OCI-M1 (cell line): ENCODE measurements at regions not wholly inside any gene's neighbourhood (a gene's known extent, or its start where the extent isn't known, plus 50 kb on each side); places are given as distances from the start of the nearest gene placed in this dataset.
"Not testable (repeated sequence)": the region's sequence is repeated elsewhere in the genome, so short reads cannot be mapped to it uniquely, and the experiment has no call there.

Experiments
- DNase-seq: peaks from one replicate; lab custom pipeline; 2025; lab: John Stamatoyannopoulos, UW

DNA sequence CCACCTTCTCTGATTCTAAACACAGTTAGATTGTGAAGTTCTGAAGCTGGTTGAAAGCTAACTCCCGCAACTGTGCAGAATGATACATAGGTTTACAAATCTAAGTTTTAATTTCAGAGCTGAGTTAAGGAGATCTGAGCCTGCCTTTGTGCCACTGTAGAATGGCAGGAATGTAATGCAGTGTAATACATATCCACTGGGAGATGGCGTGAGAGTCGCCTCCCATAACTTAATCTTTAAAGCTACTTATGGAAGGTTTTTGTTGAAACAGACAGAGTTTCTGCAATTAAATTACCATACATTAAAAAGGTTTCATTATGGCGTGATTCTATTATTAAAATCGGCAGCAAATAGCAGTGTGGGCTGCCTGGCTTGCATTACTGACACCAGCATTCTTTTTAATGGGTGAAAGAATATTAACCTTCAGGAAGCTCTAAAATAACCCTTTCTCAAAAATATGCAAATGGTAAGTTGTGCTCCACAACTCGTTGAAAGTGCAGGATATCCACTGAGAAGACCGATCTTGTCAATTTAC, 257.4 kb downstream of the OLFM4 start:
- no peak for DNase-seq

GRCh38 chr13:53298396-53298795, 269.8 kb downstream of the OLFM4 start:
- DNase-seq = peak; percentile 78

- peak; percentile 44 for DNase-seq
Measured at GRCh38 chr13:53301449-53301848, 272.8 kb downstream of the OLFM4 start.

DNA sequence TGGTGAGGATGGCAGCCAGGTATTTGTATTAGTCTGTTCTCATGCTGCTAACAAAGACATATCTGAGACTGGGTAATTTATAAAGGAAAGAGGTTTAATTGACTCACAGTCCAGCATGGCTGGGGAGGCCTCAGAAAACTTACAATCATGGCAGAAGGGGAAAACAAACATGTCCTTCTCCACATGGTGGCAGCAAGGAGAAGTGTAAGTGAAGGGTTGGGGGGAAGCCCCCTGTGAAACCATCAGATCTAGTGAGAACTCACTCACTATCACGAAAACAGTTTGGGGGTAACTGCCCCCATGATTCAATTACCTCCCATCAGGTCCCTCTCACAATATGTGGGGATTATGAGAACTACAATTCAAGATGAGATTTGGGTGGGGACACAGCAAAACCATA, 276.8 kb downstream of the OLFM4 start:
- DNase-seq = not testable (repeated sequence)

DNA sequence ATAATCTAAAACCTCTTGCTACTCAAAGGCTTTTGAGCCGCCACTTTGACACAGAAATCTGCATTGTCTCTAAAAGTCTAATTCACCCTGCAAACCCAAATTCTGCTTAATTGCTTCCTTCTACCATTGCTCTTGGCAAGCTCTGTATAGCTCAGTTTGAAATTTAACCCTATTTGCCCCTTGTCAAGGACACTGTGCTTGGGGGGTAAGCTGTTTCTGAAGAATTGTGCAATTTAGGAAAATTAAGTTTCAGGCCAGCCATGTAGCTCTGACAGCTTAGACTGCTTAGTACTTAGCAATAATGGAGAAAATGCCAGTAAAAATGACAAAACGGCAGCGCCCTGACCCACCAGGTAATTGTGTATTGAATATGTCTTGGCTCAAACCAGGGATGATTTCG, 282.2 kb downstream of the OLFM4 start:
- no peak for DNase-seq

DNA sequence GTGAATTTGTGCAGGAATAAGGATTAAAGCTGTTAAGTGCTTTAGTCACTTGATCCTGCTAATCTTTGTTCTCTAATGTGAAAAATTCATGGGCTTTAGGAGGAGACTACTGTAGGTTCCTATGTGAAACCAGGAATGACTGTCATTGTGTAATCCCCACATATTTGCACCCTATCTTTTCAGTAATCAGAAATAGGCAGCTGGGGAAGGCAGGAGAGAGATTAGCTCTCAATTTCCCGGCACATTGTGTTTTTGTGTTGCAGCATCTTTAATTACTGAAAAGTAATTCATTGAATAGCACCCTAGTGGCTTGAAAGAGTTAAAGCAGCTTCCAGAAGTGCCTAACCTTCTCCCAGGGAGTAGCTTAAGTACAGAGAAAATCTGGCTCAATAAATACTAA, 282.9 kb downstream of the OLFM4 start:
- DNase-seq = peak; percentile 12

DNA sequence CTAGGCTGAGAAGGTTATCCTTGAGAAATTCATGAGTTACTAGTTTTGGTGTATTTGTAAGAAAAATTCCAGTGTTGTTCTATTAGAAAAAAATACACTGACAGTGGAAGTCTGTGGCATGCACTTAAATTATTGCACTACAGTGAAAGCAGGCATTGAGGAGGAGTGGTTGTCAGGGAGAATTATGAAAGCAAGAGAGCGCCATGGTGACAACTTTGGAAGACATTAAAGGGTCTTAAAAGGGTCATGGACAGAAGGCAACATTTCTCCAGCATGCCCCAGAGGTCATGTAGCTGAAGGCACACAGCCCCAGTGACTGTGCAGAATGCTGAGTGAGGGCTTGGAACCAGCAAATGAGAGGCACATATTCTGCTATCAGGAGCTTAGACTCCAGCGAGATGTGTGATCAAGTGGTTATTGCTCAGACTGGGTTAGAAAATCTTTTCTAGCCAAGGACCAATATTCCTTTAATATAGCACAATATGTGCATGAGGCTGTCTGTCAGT, 292.7 kb downstream of the OLFM4 start:
- no peak for DNase-seq

DNA sequence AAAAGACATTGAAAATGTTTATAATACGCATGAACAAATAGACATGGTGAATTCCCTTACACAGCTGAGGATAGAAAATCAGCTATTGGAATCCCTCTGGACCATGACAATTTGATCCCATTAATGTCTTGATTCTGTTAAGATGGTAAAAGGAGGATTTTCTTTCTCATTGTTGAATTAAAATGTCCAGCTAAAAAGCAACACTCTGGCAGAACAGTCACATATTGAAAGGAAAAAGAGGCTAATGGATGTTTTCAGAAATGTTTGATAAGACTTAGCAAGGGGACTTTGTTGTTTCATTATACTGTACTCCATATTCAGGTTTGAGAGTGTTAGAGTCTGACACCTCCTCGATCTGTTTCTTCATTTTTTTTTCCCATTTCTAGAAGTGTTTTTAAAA, 296.0 kb downstream of the OLFM4 start:
- DNase-seq = no peak

DNA sequence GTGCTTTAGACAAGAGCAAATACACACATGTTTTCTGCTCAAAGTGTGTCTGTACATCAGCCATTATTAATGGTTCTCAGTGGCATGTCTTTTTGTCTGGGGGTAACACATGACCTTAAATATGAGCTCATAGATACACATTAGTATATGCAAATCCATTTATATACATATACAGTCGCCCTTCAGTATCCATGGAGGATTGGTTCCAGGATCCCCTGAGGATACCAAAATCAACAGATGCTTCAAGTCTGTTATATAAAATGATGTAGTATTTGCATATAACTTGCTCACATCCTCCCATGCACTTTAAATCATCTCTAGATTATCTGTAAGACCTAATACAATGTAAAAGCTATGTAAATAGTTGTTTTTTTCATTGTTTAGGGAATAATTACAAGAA, 298.1 kb downstream of the OLFM4 start:
- DNase-seq = no peak

GRCh38 chr13:53327680-53328315, 299.2 kb downstream of the OLFM4 start:
- DNase-seq = no peak

GRCh38 chr13:53336441-53337160, 308.0 kb downstream of the OLFM4 start:
- DNase-seq = no peak

GRCh38 chr13:53338760-53339159, 310.1 kb downstream of the OLFM4 start:
- DNase-seq = no peak

- DNase-seq = no peak
Measured at GRCh38 chr13:53340505-53341143, 312.0 kb downstream of the OLFM4 start.

GRCh38 chr13:53341144-53341510, 312.5 kb downstream of the OLFM4 start:
- no peak for DNase-seq

- no peak for DNase-seq
Measured at GRCh38 chr13:53342623-53343360, 314.2 kb downstream of the OLFM4 start.

DNA sequence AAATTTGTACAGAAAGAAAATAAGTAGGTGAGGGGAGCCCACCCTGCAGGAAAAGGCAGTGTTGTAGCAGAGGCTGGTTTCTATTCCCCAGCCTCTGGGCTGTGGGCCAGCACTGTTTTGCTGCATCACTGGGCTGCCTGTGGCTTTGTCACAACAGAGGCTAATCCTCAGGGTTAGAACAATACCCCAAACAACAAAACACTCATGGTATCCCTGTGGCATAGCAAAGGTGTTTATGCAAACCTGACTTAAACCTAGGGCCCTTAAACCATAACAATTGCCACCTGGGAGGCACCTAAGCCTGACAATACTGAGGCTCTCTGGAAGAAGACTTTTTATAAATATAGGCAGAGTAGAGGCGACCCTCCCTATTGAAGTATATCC, 314.7 kb downstream of the OLFM4 start:
- no peak for DNase-seq

- no peak for DNase-seq
Measured at GRCh38 chr13:53351021-53351420, 322.4 kb downstream of the OLFM4 start.

DNA sequence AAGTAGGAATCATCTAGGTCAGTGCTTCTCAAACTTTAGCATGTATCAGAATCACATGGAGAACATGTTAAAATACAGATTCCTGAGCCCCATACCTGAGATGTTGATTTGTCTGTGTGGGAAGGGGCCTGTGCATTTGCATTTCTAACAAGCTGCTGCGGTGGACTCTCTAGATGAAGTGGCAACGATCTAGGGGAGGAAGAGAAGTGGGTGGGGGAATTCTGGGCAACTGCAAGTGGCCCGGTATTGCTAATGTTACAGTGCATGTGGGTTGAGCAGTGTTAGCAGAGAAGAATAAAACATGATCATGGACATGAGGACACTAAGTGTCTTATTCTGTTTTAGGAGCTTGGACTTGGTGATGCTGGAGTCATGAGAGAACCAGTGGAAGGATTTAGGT, 329.0 kb downstream of the OLFM4 start:
- no peak for DNase-seq

DNA sequence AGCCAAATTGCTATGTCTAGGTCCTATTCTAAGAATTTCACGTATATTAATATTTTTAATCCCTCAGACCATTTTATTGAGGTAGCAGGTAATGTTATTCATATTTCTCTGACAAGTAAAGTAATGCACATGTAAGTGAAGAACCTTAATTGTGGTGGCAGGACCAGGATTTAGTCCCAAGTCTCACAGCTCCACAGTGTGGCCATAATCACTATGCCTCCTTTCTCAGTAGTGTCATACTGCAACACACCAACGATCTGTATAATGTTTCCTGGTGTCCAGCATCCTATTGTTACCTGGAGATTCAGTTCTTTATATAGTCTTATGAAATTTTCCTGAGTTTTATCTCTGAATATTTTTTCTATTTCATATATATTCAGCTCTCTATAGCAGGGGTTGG, 340.3 kb downstream of the OLFM4 start:
- DNase-seq = peak; percentile 13

DNA sequence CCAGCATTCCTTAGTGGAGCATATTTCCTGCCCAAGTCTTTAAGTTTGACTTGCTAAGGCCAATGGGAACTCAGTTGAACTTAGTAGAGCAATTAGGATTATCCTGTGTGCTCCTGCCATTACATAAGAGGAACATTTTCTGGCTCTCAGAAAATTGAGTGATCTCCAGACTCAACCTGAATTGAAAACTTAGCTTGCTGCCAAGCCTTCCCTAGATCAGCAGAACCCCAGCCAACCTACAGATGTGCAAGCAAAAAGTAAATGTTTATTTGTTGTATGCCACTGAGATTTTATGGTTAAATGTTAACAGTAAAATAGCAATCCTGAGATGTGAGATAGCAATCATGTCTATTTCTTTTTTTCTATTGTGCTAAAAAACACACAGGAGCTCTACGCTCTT, 350.9 kb downstream of the OLFM4 start:
- DNase-seq = no peak

DNA sequence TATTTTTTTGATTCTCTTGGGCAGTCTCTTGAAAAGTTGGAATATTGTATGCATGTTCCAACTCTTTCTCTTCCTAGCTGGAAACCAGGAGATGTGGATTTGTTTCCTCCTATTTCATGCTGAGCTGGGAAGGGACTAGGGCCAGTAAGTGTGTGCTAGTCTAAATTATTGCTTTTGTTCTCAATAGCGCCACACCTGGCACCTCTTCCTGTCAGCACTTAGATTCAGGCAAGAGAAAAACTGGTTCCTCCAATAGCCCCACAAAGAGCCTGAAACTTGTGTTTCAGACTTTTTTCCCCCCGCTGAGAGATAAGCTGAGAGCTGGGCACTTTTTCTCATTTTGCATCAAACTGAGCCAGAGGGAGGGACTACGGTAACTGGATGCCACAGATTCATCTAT, 353.4 kb downstream of the OLFM4 start:
- DNase-seq = peak; percentile 30

DNA sequence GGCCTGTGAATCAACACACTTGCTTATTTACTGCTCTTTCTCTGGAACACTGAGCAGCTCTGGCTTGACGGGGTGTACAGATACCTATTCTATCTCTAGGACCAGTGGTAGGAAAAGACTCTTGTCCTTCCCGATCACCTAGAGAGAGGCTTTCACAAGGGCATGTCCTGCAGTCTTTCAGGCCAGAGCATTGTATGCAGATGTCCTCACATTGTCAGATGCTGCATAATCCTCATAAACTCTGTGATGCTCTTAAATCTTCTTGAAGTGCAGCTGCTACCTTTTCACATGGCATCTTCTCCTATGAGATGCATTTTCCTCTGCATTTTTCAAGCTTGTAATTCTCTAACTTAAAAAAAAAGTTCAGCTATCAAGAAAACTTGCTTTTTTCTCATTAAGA, 369.4 kb downstream of the OLFM4 start:
- DNase-seq = no peak
